Type B pancreatic cell (in vitro differentiated cells): ENCODE measurements at regions not wholly inside any gene's neighbourhood (a gene's known extent, or its start where the extent isn't known, plus 50 kb on each side); places are given as distances from the start of the nearest gene placed in this dataset.

Experiments used
- DNase-seq: peaks from one replicate; pipeline ENCODE4 v3.0.0; 2021; ENCODE audit warnings: mixed read lengths; ENCODE audit not compliant: unreplicated experiment; ENCODE audit errors: extremely low spot score
- H3K27ac Mint-ChIP-seq: 2 replicates; pipeline ENCODE4 v1.8.0; 2021; ENCODE audit warnings: mild to moderate bottlenecking, mixed read lengths
- H3K27me3 Mint-ChIP-seq: 2 replicates; pipeline ENCODE4 v1.8.0; 2021; ENCODE audit warnings: mixed read lengths
- H3K36me3 Mint-ChIP-seq: 2 replicates; pipeline ENCODE4 v1.8.0; 2021; ENCODE audit warnings: mixed read lengths
- H3K4me1 Mint-ChIP-seq: one replicate; pipeline ENCODE4 v1.8.0; 2021; ENCODE audit warnings: mixed read lengths; ENCODE audit not compliant: unreplicated experiment
- H3K4me3 Mint-ChIP-seq: 2 replicates; pipeline ENCODE4 v1.8.0; 2021; ENCODE audit warnings: mild to moderate bottlenecking, mixed read lengths
- H3K9me3 Mint-ChIP-seq: 2 replicates; pipeline ENCODE4 v1.8.0; 2021; ENCODE audit warnings: mixed read lengths
- CTCF ChIP-seq: fragments of 200-600 bp; sonication (generic); conservative IDR thresholded peaks from 2 replicates; pipeline ENCODE4 v1.5.0; 2021; ENCODE audit warnings: antibody characterized with exemption, mild to moderate bottlenecking

GRCh38 chr2:150188177-150188576, 299.3 kb downstream of the RND3 start:
- TF ChIP-seq CTCF: no peak
- no peak for DNase-seq
- Mint-ChIP-seq H3K9me3 (peaks cover 11% of the 10 kb centered on the region), H3K4me1 (peaks cover 5% of the 10 kb centered on the region), H3K4me3 (no peak overlapping the region), H3K36me3 (no peaks in the 10 kb centered on the region), H3K27me3 (no peaks in the 10 kb centered on the region), H3K27ac (no peak overlapping the region)

DNA sequence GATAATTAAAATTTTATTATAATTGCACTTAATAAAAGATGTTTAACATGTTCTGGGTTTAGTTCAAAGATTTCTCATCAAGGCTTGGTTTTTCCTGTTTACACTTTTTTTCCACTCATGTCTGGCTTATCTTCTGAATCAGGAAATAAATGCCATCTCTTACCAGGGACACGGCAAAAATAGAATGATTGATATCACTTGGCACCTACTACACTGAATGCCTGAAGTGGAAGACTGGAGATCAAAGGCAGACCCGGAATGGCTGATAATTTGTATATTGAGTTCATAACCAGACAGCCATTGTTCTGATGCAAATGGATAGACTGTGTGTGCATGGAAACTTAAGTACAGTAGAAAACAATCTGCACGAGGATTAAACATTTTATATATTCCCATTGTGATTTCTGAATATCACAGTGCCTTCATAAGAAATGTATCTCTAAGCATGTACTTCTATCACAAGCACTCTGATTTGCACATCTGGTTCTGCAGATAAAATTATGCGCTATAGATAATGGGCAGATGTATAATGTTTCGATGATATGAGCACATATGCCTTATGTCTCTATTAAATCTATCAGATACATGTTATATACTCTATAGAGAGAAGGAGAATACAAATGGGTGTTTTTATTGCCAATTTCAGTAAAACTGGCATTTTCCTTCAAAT, 304.8 kb downstream of the RND3 start:
- peaks cover 22% of the 10 kb centered on the region for H3K4me1 Mint-ChIP-seq
- no peak overlapping the region for H3K4me3 Mint-ChIP-seq
- H3K27me3 Mint-ChIP-seq: no peaks in the 10 kb centered on the region
- no peak overlapping the region for H3K27ac Mint-ChIP-seq
- no peak for DNase-seq
- no peaks in the 10 kb centered on the region for H3K36me3 Mint-ChIP-seq
- TF ChIP-seq CTCF: no peak
- peaks cover 5% of the 10 kb centered on the region for H3K9me3 Mint-ChIP-seq

- peaks cover 5% of the 10 kb centered on the region for H3K9me3 Mint-ChIP-seq
- no peak for DNase-seq
Observed at GRCh38 chr2:150178591-150178990, 308.9 kb downstream of the RND3 start.

GRCh38 chr2:150174971-150175421, 312.5 kb downstream of the RND3 start:
- Mint-ChIP-seq H3K36me3 (no peaks in the 10 kb centered on the region), H3K27ac (peak overlapping the region; percentile 33), H3K27me3 (no peaks in the 10 kb centered on the region), H3K4me3 (no peak overlapping the region), H3K9me3 (no peaks in the 10 kb centered on the region), H3K4me1 (peaks cover 8% of the 10 kb centered on the region)
- no peak for DNase-seq
- TF ChIP-seq CTCF: no peak

More at GRCh38 chr2:150178591-150178990, 308.9 kb downstream of the RND3 start:
- Mint-ChIP-seq H3K4me3 (no peak overlapping the region), H3K4me1 (peaks cover 17% of the 10 kb centered on the region), H3K27me3 (no peaks in the 10 kb centered on the region), H3K27ac (no peak overlapping the region), H3K36me3 (no peaks in the 10 kb centered on the region)
- TF ChIP-seq CTCF: no peak

DNA sequence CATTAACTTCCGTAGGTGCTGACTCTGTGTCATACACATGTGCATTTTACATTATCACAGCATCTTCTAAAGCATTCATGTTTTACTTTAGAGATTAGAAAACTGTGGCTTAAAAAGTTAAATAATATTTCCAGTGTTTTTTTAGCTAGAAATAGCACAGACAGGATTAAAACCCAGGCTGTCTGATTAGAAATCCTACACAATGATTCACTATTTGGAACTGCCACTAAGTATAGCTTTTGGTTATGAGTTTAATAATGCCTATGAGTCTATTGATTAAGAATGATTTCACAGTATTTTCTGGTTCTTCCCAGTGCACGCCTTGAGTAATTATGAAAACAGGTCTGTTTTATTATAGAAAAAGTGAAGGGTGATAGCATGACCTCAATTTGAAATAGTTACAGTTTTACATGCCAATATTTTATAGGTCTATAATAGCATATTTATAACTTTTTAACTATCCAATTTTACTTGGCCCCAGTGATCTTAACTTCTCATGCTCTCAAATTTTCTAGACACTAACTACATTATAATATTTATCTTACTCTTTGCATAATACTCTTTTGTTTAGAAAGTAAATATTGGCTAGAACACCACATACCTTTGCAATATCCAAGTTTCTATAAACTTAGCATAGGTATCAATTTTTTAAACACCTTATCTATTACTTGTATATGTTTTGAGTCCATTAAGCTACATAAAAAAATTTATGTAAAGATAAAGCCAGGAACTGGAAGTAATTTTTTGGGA, 313.2 kb downstream of the RND3 start:
- Mint-ChIP-seq H3K9me3 (no peaks in the 10 kb centered on the region), H3K36me3 (no peaks in the 10 kb centered on the region), H3K27me3 (no peaks in the 10 kb centered on the region), H3K4me1 (peaks cover 8% of the 10 kb centered on the region), H3K27ac (no peak overlapping the region), H3K4me3 (no peak overlapping the region)
- DNase-seq: no peak
- no peak for TF ChIP-seq CTCF
